GM21529 (cell line): ENCODE measurements at regions not wholly inside any gene's neighbourhood (a gene's known extent, or its start where the extent isn't known, plus 50 kb on each side); places are given as distances from the start of the nearest gene placed in this dataset.
"Not testable (repeated sequence)": the region's sequence is repeated elsewhere in the genome, so short reads cannot be mapped to it uniquely, and the experiment has no call there.

Source experiments
- ATAC-seq: cut with Tn5 transposase; IDR thresholded peaks from one replicate; pipeline ENCODE4 v1.9.1; 2021; ENCODE audit not compliant: unreplicated experiment

- not testable (repeated sequence) for ATAC-seq
Measured at GRCh38 chr16:29203046-29203932, 203.2 kb downstream of the NPIPB11 start.

DNA sequence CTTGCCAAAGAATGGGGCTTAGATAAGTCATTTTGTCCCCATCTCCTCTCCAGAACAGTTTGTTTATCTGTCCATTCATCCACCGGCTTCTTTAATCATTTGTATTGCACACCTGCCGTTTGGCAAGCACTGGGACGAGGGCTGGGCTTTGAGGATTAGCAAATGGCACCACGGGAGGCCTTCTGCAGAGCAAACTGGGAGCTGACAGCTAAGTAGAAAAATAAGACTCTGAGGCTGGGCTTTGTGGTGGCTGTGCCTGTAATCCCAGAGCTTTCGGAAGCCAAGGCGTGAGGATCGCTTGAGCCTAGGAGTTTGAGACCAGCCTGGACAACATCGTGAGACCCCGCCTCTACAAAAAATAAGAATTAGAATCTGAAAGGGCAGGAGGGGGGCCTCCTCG, 203.9 kb downstream of the NPIPB11 start:
- ATAC-seq, result not testable (repeated sequence)

GRCh38 chr16:29202025-29202632, 204.4 kb downstream of the NPIPB11 start:
- not testable (repeated sequence) for ATAC-seq

DNA sequence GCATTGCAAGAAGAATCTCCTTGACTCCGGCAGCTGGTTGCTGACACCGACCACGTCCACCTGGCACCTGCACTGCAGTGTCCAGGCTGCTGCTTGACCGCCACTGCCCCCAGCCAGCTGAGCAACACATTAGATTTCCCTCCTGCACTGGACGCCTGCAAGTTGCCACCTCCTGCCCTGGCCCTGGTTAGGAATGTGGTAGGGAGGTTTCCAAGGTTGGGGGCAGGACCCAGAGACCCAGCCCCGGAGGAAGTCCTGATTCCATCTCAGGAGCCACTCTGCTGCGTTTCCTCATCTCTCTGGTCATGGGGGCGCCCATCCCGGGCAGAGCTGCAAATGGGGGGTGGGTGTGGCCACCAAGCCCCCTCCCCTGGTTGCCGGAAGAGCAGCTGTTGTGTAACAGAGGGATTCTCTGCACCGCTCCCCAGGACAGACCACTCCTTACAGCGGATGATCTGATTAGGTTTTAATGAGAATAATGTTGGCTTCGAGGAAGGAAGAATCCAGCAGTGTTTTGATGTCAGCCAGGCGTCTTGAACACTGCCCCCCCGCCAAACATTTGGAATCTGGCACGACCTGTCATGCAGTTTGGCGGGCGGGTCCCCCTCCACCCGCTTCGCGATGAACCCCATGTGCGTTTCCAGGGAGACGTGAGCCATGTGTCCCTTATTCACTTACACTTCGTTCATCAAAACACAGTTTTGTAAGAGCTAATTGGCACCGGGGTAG, 205.1 kb downstream of the NPIPB11 start:
- not testable (repeated sequence) for ATAC-seq

GRCh38 chr16:29200681-29201080, 205.8 kb downstream of the NPIPB11 start:
- ATAC-seq, result not testable (repeated sequence)

DNA sequence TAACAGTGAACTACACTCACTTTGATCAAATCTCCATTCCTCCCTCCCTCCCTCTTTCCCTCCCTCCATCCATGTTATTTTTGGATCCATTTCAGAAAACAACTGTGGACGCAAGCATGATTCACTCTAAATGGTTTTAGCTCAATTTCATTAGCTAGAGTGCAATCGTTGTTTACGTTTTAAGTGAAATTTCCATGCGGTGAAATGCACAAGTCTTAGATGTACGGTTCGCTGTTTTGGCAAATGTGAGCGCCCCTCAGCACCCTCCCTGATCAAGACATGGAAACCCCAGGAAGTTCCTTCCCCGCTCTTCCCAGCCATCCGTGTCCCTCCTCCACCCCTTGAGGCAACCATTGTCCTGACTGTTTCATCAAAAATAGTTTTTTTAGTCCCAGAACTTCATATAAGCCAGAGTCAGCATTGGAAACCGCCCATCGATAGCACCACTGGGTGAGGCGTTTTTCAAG, 206.3 kb downstream of the NPIPB11 start:
- not testable (repeated sequence) for ATAC-seq

DNA sequence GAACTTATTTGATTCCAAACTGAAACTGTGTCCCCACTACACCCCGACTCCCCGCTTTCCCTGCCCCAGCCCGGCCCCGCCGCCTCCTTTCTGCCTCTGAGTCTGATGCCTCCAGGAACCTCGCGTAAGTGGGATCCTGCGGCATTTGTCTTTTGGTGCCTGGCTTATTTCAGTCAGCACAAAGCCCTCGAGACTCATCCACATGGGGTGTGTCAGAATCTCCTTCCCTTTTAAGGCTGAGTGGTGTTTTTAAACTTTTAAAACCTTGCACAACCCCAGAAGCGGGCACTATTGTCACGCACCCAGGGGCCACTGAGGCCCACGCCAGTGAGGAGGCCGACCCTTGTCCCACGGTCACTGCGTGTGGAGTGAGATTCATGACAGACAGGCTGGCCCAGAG, 206.9 kb downstream of the NPIPB11 start:
- ATAC-seq, result not testable (repeated sequence)

DNA sequence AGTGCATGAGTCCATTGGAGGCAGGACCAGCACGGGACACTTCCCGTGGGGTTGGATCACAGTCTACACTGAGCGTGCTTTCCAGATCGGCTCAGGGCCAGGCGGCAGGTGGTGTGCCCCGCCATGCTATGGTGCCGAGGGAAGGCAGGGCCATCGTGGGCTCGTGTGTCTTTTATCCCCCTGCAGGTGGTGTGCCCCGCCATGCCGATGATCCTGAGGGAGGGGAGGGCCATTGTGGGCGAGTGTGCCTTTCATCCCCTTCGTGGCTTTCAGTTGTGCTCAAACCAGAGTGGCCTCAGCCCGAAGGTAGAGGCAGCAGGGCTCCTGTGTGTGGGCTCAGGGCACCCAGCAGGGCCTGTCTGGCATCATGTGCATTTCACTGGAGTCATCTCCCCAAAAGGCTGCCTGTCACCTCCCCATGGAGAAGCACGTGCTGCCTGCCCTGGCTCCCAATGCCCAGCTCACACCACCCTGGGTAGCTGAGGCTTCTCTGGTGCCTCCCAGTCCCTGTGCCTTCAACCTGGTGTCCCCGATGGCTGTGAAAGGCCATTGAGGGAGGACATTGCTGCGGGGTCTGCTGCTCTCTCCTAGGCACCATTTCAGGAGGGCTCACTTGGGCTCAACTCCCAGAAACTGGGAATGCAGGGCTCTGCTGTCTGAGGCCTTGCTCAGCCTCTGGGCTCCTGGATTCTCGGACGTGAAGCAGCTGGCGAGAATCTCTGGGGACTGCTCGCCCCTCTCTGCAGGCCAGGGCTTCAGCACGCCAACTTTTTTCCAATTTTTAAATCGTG, 207.6 kb downstream of the NPIPB11 start:
- ATAC-seq, result no peak

DNA sequence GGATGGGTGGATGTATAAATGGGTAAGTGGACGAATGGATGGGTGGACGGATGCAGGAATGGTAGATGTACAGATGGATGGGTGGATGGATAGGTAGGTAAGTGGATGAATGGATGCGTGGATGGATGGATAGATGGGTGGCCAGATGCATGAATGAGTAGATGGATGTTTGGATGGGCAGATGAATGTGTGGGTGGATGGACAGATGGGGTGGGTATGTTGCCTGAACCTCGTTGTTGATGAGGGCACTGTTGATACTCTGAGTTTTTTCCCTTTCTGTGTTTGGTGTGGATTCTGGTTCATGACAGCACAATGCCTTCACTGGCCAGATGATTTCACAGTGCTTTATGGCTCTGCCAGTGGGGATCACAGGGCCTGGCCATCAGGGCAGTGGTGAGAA, 208.3 kb downstream of the NPIPB11 start:
- ATAC-seq, result no peak

GRCh38 chr16:29197494-29198100, 208.9 kb downstream of the NPIPB11 start:
- ATAC-seq, result not testable (repeated sequence)

DNA sequence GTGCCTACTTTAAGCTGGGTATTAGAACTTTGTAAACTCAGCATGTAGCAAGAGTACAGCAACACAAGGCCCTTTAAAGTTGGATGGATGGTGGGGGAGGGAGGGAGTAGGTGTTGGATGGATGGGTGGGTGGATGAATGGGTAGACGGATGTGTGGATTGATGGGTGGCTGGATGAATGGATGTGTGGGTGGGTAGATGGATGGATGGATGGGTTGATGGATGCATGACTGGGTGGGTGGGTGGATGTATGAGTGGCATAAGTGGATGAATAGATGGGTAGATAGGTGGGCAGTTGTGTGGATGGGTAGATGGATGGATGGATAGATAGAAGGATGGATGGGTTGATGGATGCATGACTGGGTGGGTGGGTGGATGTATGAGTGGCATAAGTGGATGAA, 209.8 kb downstream of the NPIPB11 start:
- ATAC-seq, result not testable (repeated sequence)

- ATAC-seq, result not testable (repeated sequence)
Measured at GRCh38 chr16:29195116-29195872, 210.4 kb downstream of the LAT start.

GRCh38 chr16:29194185-29194844, 209.5 kb downstream of the LAT start:
- ATAC-seq, result not testable (repeated sequence)

GRCh38 chr16:29193634-29194033, 208.8 kb downstream of the LAT start:
- ATAC-seq, result not testable (repeated sequence)

- ATAC-seq, result not testable (repeated sequence)
Measured at GRCh38 chr16:29193248-29193574, 208.4 kb downstream of the LAT start.

DNA sequence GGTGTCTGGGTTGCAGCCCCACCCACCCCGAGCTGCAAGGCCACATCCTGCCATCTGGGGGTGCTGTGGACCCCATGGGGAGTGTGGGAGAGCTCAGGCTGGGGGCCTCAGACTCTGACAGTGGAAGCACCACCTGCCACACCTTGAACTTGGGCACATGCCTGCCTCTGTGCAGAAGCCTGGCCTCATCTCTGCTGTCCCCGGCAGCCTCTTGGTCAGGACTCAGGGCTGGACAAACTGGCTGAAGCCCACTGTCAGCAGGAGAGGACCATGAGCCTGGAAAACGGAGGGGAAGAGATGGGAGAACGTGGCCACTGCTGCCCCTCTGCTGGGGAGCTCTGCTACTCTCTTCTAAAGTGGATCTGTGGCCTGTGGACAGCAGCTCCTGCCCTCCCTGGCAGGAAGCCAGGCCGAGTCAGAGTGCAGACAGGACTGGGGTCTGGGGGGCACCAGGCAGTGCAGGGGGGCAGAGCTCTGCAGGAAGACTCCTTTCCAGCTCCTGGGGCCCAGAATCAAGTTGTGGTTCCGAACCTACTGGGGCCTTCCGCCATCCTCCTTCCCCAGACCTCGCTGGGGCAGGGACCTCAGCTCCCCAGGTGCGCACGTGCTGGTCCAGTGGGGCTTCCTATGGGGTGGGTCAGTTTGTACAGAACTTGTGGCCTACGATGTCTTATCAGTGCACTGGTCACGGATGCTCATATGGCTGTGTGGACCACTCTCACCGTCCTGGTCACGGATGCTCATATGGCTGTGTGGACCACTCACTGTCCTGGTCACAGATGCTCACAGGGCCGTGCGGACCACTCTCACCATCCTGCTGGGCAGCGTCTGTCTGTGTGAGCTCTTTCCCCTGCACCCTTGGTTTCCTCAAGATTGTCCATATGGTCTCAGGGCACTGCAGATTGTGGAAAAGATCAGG, 207.7 kb downstream of the LAT start:
- ATAC-seq, result no peak

GRCh38 chr16:29191636-29192180, 206.9 kb downstream of the LAT start:
- ATAC-seq, result not testable (repeated sequence)
